ENCODE measurements at regions not wholly inside any gene's neighbourhood (a gene's known extent, or its start where the extent isn't known, plus 50 kb on each side); places are given as distances from the start of the nearest gene placed in this dataset.

DNA sequence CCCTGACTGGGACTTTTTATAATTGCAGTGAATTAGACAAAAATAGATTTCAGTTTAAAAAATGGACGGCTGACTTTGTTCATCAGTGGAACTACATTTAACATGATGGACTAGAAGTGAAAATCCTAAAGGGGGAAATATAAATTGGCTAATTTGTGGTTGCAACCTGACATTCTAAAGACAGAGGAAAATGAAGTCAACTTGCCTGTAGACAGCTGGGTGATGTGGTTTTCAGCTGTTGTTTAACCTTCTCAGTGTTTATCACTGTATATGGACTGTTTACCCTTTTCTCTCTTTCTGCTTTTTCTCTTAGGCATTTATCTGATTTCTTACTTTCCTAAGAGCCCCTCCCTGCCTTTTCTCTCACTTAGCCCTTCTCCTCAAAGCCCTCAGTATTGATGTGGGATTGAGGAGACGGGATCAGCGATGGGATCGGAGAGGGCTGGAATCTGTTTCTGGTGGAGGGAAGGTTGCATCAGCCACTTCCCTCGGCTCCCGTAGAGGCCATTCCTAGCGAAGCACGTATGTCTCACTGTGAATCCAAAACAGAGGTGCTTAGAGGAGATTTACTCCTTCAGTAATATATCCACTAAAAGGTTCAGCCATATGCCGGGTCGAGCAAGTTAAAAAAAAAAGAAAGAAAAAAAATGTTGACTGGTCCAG, 109.0 kb upstream of the KLF6 start:
- TF ChIP-seq, protein P1, sequence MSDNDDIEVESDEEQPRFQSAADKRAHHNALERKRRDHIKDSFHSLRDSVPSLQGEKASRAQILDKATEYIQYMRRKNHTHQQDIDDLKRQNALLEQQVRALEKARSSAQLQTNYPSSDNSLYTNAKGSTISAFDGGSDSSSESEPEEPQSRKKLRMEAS (IDR thresholded peaks at IDR 0.05; ENCODE audit: low read depth, low read length) = no peak
- TF ChIP-seq MYC (IDR thresholded peaks at IDR 0.05; ENCODE audit: low read depth, low read length) = no peak
- DNase-seq (ENCODE audit: low read depth) = no peak

DNA sequence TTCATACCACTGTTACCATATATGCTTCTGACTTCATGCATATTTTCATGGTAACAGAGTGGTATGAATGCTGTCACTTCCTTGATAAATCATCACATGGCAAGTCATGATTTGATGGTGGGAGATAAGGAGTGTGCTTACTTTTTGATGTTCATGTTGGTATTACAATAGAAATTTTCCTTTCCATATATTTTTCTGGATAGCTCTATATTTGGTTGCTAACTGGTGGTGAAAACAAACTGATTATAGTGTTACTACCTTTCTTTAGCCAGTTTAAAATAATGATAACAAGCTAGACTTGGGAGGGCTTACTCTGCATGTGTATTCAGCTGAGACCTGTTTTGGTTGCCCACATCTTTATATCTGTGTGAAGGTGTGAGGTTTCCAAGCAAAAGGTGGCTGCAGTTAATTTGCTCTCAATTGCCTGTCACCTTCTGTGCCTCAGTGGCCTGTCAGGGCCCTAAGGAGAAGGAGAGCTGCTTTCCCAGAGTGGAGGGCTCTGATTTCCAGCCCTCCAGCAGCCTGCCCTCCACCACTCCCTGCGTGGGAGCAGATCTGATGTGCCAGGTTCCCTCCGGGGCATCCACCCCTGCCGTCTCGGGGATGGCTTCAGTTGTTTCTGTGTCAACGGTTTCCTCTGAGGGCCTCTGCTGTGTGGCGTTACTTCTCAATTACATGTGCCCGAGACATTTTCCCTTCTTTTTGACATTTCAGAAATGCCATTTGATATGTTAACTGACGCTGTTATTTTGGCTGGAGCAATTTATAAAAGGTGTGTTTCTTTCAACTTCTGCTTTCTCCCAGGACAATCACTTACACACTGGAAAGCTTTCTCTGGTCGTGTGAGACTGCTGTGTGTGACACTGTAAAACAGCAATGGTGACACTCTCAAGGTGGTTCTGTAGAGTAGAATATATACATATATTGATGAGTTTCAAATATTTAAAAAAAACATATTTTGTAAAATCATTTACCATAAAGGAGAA, 107.7 kb upstream of the KLF6 start:
- no peak overlapping the region for H3K4me3 ChIP-seq (ENCODE audit: low read depth, low read length)
- TF ChIP-seq, protein P2, sequence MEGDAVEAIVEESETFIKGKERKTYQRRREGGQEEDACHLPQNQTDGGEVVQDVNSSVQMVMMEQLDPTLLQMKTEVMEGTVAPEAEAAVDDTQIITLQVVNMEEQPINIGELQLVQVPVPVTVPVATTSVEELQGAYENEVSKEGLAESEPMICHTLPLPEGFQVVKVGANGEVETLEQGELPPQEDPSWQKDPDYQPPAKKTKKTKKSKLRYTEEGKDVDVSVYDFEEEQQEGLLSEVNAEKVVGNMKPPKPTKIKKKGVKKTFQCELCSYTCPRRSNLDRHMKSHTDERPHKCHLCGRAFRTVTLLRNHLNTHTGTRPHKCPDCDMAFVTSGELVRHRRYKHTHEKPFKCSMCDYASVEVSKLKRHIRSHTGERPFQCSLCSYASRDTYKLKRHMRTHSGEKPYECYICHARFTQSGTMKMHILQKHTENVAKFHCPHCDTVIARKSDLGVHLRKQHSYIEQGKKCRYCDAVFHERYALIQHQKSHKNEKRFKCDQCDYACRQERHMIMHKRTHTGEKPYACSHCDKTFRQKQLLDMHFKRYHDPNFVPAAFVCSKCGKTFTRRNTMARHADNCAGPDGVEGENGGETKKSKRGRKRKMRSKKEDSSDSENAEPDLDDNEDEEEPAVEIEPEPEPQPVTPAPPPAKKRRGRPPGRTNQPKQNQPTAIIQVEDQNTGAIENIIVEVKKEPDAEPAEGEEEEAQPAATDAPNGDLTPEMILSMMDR (IDR thresholded peaks at IDR 0.05; ENCODE audit: low read depth, low read length) = no peak
- no peak for TF ChIP-seq MYC (IDR thresholded peaks at IDR 0.05; ENCODE audit: low read depth, low read length)
- TF ChIP-seq, protein P1 (IDR thresholded peaks at IDR 0.05; ENCODE audit: low read depth, low read length) = no peak
- no peak for TF ChIP-seq POLR2A (IDR thresholded peaks at IDR 0.05; ENCODE audit: extremely low read depth, insufficient read length)
- DNase-seq (ENCODE audit: low read depth) = no peak

More for the DNA sequence above, 109.0 kb upstream of the KLF6 start:
- H3K4me3 ChIP-seq (ENCODE audit: low read depth, low read length) = no peak overlapping the region

- no peak for DNase-seq (ENCODE audit: low read depth)
- TF ChIP-seq POLR2A (IDR thresholded peaks at IDR 0.05; ENCODE audit: extremely low read depth, insufficient read length) = no peak
- TF ChIP-seq, protein P2 (IDR thresholded peaks at IDR 0.05; ENCODE audit: low read depth, low read length) = no peak
- no peak for TF ChIP-seq MYC (IDR thresholded peaks at IDR 0.05; ENCODE audit: low read depth, low read length)
- TF ChIP-seq, protein P1 (IDR thresholded peaks at IDR 0.05; ENCODE audit: low read depth, low read length) = no peak
- no peak overlapping the region for H3K4me3 ChIP-seq (ENCODE audit: low read depth, low read length)
Observed at GRCh38 chr10:3891396-3891795, 106.4 kb upstream of the KLF6 start.

GRCh38 chr10:3890602-3891352, 105.8 kb upstream of the KLF6 start:
- no peak for DNase-seq (ENCODE audit: low read depth)
- TF ChIP-seq POLR2A (IDR thresholded peaks at IDR 0.05; ENCODE audit: extremely low read depth, insufficient read length) = no peak
- H3K4me3 ChIP-seq (ENCODE audit: low read depth, low read length) = no peak overlapping the region

GRCh38 chr10:3889961-3890522, 105.0 kb upstream of the KLF6 start:
- no peak for DNase-seq (ENCODE audit: low read depth)
- no peak overlapping the region for H3K4me3 ChIP-seq (ENCODE audit: low read depth, low read length)
- TF ChIP-seq POLR2A (IDR thresholded peaks at IDR 0.05; ENCODE audit: extremely low read depth, insufficient read length) = no peak

- TF ChIP-seq POLR2A (IDR thresholded peaks at IDR 0.05; ENCODE audit: extremely low read depth, insufficient read length) (no peak), MYC (IDR thresholded peaks at IDR 0.05; ENCODE audit: low read depth, low read length) (no peak)
- TF ChIP-seq, protein P1 (IDR thresholded peaks at IDR 0.05; ENCODE audit: low read depth, low read length) = no peak
- TF ChIP-seq, protein P2 (IDR thresholded peaks at IDR 0.05; ENCODE audit: low read depth, low read length) = no peak
- DNase-seq (ENCODE audit: low read depth) = no peak
- no peak overlapping the region for H3K4me3 ChIP-seq (ENCODE audit: low read depth, low read length)
Observed at GRCh38 chr10:3887885-3888476, 103.0 kb upstream of the KLF6 start.

Measured in NB4 (cell line).